ENCODE measurements at regions not wholly inside any gene's neighbourhood (a gene's known extent, or its start where the extent isn't known, plus 50 kb on each side); places are given as distances from the start of the nearest gene placed in this dataset.
"Not testable (repeated sequence)": the region's sequence is repeated elsewhere in the genome, so short reads cannot be mapped to it uniquely, and the experiment has no call there.

DNA sequence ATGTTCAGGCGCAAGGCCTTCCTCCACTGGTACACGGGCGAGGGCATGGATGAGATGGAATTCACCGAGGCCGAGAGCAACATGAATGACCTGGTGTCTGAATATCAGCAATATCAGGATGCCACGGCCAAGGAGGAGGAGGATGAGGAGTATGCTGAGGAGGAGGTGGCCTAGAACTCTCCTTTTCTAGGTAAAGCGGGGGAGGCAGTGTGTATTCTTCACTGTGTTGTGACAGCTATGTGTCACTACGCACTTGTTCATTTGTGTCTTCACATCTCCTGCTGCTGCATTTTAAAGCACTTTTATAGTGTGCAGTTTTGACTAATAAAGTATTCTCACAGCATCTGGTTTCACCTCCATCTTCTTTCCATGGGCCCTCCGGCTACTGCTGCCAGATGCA is 299.5 kb downstream of the CACNA1B start:
- TF ChIP-seq SUZ12 (IDR thresholded peaks at IDR 0.05; ENCODE audit: extremely low read depth, insufficient read depth, insufficient read length); ZNF274 (IDR thresholded peaks at IDR 0.05; ENCODE audit: low read depth, low read length); YY1 (IDR thresholded peaks at IDR 0.05; ENCODE audit: insufficient read depth, insufficient read length): not testable (repeated sequence)

All from NT2/D1 (cell line).